Activated naive CD4-positive, alpha-beta T cell treated with anti-CD3 and anti-CD28 coated beads, Interleukin-2, amount 50 U/mL, for 24 hours (primary cell): ENCODE measurements at regions not wholly inside any gene's neighbourhood (a gene's known extent, or its start where the extent isn't known, plus 50 kb on each side); places are given as distances from the start of the nearest gene placed in this dataset.

Source experiments
- H3K27ac Mint-ChIP-seq: one replicate; pipeline ENCODE4 v1.8.0; 2021; ENCODE audit warnings: mild to moderate bottlenecking, mixed read lengths
- H3K27me3 Mint-ChIP-seq: one replicate; pipeline ENCODE4 v1.8.0; 2021; ENCODE audit warnings: mixed read lengths
- H3K36me3 Mint-ChIP-seq: one replicate; pipeline ENCODE4 v1.8.0; 2021; ENCODE audit warnings: mixed read lengths
- H3K4me1 Mint-ChIP-seq: one replicate; pipeline ENCODE4 v1.8.0; 2021; ENCODE audit warnings: mixed read lengths
- H3K4me3 Mint-ChIP-seq: one replicate; pipeline ENCODE4 v1.8.0; 2021; ENCODE audit warnings: mild to moderate bottlenecking, mixed read lengths
- H3K9me3 Mint-ChIP-seq: one replicate; pipeline ENCODE4 v1.8.0; 2021; ENCODE audit warnings: mixed read lengths

- Mint-ChIP-seq H3K4me1 (no peaks in the 10 kb centered on the region), H3K4me3 (no peak overlapping the region), H3K27me3 (peaks cover 5% of the 10 kb centered on the region), H3K9me3 (no peaks in the 10 kb centered on the region), H3K36me3 (no peaks in the 10 kb centered on the region), H3K27ac (no peak overlapping the region)
These were observed 117.0 kb downstream of the NXNL2 start for GRCh38 chr9:88651682-88652633.

- no peak overlapping the region for H3K27ac Mint-ChIP-seq
- no peaks in the 10 kb centered on the region for H3K4me1 Mint-ChIP-seq
- no peak overlapping the region for H3K4me3 Mint-ChIP-seq
- peaks cover 5% of the 10 kb centered on the region for H3K27me3 Mint-ChIP-seq
- no peaks in the 10 kb centered on the region for H3K9me3 Mint-ChIP-seq
- H3K36me3 Mint-ChIP-seq, result no peaks in the 10 kb centered on the region
These were observed 117.9 kb downstream of the NXNL2 start for GRCh38 chr9:88652876-88653275.

- H3K9me3 Mint-ChIP-seq, result peaks cover 2% of the 10 kb centered on the region
- no peak overlapping the region for H3K4me3 Mint-ChIP-seq
- peaks cover 5% of the 10 kb centered on the region for H3K27me3 Mint-ChIP-seq
- no peaks in the 10 kb centered on the region for H3K36me3 Mint-ChIP-seq
- H3K4me1 Mint-ChIP-seq, result no peaks in the 10 kb centered on the region
- peak overlapping the region; percentile 3 for H3K27ac Mint-ChIP-seq
These were observed 118.4 kb downstream of the NXNL2 start for GRCh38 chr9:88653406-88653805.

GRCh38 chr9:88653911-88654310 lies 118.9 kb downstream of the NXNL2 start:
- H3K27ac Mint-ChIP-seq, result no peak overlapping the region
- peaks cover 5% of the 10 kb centered on the region for H3K27me3 Mint-ChIP-seq
- no peaks in the 10 kb centered on the region for H3K36me3 Mint-ChIP-seq
- no peak overlapping the region for H3K4me3 Mint-ChIP-seq
- no peaks in the 10 kb centered on the region for H3K4me1 Mint-ChIP-seq
- H3K9me3 Mint-ChIP-seq, result peaks cover 4% of the 10 kb centered on the region

GRCh38 chr9:88657893-88658292 lies 122.9 kb downstream of the NXNL2 start:
- Mint-ChIP-seq H3K4me3 (no peak overlapping the region), H3K4me1 (no peaks in the 10 kb centered on the region), H3K9me3 (peaks cover 4% of the 10 kb centered on the region), H3K36me3 (no peaks in the 10 kb centered on the region), H3K27me3 (peaks cover 6% of the 10 kb centered on the region), H3K27ac (no peak overlapping the region)

- Mint-ChIP-seq H3K27me3 (peaks cover 6% of the 10 kb centered on the region), H3K4me3 (no peak overlapping the region), H3K4me1 (no peaks in the 10 kb centered on the region), H3K9me3 (peaks cover 4% of the 10 kb centered on the region), H3K27ac (no peak overlapping the region), H3K36me3 (no peaks in the 10 kb centered on the region)
These were observed 123.4 kb downstream of the NXNL2 start for GRCh38 chr9:88658311-88658822.

- peaks cover 4% of the 10 kb centered on the region for H3K9me3 Mint-ChIP-seq
- H3K4me1 Mint-ChIP-seq, result no peaks in the 10 kb centered on the region
- peaks cover 6% of the 10 kb centered on the region for H3K27me3 Mint-ChIP-seq
- no peaks in the 10 kb centered on the region for H3K36me3 Mint-ChIP-seq
- no peak overlapping the region for H3K27ac Mint-ChIP-seq
- H3K4me3 Mint-ChIP-seq, result no peak overlapping the region
These were observed 124.1 kb downstream of the NXNL2 start for GRCh38 chr9:88659126-88659525.

- Mint-ChIP-seq H3K4me1 (no peaks in the 10 kb centered on the region), H3K9me3 (peaks cover 4% of the 10 kb centered on the region), H3K27me3 (peaks cover 4% of the 10 kb centered on the region), H3K4me3 (no peak overlapping the region), H3K36me3 (no peaks in the 10 kb centered on the region), H3K27ac (no peak overlapping the region)
These were observed 125.6 kb downstream of the NXNL2 start for GRCh38 chr9:88660611-88661010.

GRCh38 chr9:88661759-88662158 lies 126.8 kb downstream of the NXNL2 start:
- Mint-ChIP-seq H3K36me3 (no peaks in the 10 kb centered on the region), H3K9me3 (peaks cover 4% of the 10 kb centered on the region), H3K27me3 (peaks cover 6% of the 10 kb centered on the region), H3K4me3 (no peak overlapping the region), H3K4me1 (no peaks in the 10 kb centered on the region), H3K27ac (no peak overlapping the region)

GRCh38 chr9:88663771-88664419 lies 128.9 kb downstream of the NXNL2 start:
- no peaks in the 10 kb centered on the region for H3K9me3 Mint-ChIP-seq
- no peaks in the 10 kb centered on the region for H3K4me1 Mint-ChIP-seq

GRCh38 chr9:88664773-88665172 lies 129.8 kb downstream of the NXNL2 start:
- H3K9me3 Mint-ChIP-seq, result no peaks in the 10 kb centered on the region
- H3K4me3 Mint-ChIP-seq, result no peak overlapping the region
- peaks cover 6% of the 10 kb centered on the region for H3K27me3 Mint-ChIP-seq
- H3K36me3 Mint-ChIP-seq, result no peaks in the 10 kb centered on the region
- no peaks in the 10 kb centered on the region for H3K4me1 Mint-ChIP-seq
- H3K27ac Mint-ChIP-seq, result no peak overlapping the region

More at GRCh38 chr9:88663771-88664419, 128.9 kb downstream of the NXNL2 start:
- H3K27me3 Mint-ChIP-seq, result peaks cover 6% of the 10 kb centered on the region
- no peak overlapping the region for H3K27ac Mint-ChIP-seq
- H3K36me3 Mint-ChIP-seq, result no peaks in the 10 kb centered on the region
- no peak overlapping the region for H3K4me3 Mint-ChIP-seq

- no peaks in the 10 kb centered on the region for H3K36me3 Mint-ChIP-seq
- H3K4me1 Mint-ChIP-seq, result no peaks in the 10 kb centered on the region
- no peaks in the 10 kb centered on the region for H3K9me3 Mint-ChIP-seq
- no peak overlapping the region for H3K27ac Mint-ChIP-seq
- no peak overlapping the region for H3K4me3 Mint-ChIP-seq
- H3K27me3 Mint-ChIP-seq, result peaks cover 3% of the 10 kb centered on the region
These were observed 138.1 kb downstream of the NXNL2 start for GRCh38 chr9:88672874-88673689.

GRCh38 chr9:88673886-88674285 lies 138.9 kb downstream of the NXNL2 start:
- Mint-ChIP-seq H3K27ac (no peak overlapping the region), H3K36me3 (no peaks in the 10 kb centered on the region), H3K9me3 (no peaks in the 10 kb centered on the region), H3K4me1 (no peaks in the 10 kb centered on the region), H3K27me3 (peaks cover 3% of the 10 kb centered on the region), H3K4me3 (no peak overlapping the region)

- no peaks in the 10 kb centered on the region for H3K4me1 Mint-ChIP-seq
- peaks cover 3% of the 10 kb centered on the region for H3K27me3 Mint-ChIP-seq
- no peaks in the 10 kb centered on the region for H3K36me3 Mint-ChIP-seq
- no peaks in the 10 kb centered on the region for H3K9me3 Mint-ChIP-seq
- no peak overlapping the region for H3K27ac Mint-ChIP-seq
- H3K4me3 Mint-ChIP-seq, result no peak overlapping the region
These were observed 141.7 kb downstream of the NXNL2 start for GRCh38 chr9:88676644-88677043.

GRCh38 chr9:88678008-88678407 lies 143.0 kb downstream of the NXNL2 start:
- Mint-ChIP-seq H3K9me3 (no peaks in the 10 kb centered on the region), H3K36me3 (no peaks in the 10 kb centered on the region), H3K4me3 (no peak overlapping the region), H3K27me3 (peaks cover 3% of the 10 kb centered on the region), H3K4me1 (no peaks in the 10 kb centered on the region), H3K27ac (no peak overlapping the region)
